ENCODE measurements at regions not wholly inside any gene's neighbourhood (a gene's known extent, or its start where the extent isn't known, plus 50 kb on each side); places are given as distances from the start of the nearest gene placed in this dataset.

DNA sequence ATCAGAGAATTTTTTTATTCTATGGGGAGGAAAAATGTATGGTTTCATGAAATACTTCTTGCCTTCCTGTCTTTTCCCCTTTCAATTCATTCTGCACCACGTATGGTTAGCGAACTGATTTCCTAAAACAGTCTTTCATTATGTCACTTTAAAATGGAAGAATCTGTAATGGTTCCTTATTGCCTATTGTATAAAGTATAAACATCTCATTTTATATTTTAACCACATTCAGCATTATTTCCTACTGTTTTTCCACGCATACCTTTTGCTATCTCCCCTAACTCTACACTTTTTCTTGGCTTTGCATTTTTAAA is 232.3 kb upstream of the B3GALT2 start:
- H3K27ac ChIP-seq = peak overlapping the region in 1 of 2 donors; percentile 51
- TF ChIP-seq, protein P1, sequence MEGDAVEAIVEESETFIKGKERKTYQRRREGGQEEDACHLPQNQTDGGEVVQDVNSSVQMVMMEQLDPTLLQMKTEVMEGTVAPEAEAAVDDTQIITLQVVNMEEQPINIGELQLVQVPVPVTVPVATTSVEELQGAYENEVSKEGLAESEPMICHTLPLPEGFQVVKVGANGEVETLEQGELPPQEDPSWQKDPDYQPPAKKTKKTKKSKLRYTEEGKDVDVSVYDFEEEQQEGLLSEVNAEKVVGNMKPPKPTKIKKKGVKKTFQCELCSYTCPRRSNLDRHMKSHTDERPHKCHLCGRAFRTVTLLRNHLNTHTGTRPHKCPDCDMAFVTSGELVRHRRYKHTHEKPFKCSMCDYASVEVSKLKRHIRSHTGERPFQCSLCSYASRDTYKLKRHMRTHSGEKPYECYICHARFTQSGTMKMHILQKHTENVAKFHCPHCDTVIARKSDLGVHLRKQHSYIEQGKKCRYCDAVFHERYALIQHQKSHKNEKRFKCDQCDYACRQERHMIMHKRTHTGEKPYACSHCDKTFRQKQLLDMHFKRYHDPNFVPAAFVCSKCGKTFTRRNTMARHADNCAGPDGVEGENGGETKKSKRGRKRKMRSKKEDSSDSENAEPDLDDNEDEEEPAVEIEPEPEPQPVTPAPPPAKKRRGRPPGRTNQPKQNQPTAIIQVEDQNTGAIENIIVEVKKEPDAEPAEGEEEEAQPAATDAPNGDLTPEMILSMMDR (IDR thresholded peaks at IDR 0.05) = no peak

DNA sequence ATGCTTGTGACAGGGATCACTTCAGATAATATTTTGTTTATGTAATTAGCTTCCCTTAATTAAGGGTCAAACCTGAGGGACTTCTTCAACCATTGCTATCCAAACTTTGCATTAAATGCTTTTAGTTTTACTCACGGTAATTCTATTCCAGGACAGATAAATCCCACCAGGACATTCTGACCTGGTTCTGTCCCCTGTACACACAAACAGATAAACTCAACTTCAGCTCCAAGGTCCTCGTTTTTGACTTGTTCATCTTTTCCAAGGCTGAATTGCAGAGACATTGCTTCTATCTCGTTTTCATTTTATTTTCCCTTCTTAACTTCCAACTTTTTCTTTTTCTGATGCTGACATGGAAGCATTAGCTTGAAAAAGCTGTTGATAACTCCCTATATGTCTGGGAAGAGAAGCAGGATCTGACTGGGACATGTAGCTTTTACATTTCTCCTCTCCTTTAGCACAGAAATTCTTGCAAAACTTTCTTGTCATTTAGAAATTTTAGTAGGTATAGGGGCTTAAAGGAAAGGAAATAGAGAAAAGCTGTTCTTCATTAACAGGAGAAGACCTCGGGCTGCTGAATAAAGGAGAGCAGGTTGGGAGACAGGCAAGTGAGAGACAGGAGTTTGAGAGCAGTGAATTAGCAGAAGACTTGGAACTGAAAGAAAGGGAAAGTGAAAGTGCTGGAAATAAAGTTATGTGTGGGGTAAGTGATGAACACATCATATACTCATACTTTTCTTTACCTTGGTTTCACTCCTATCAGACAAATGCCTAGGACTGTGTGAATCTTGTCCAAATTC is 231.7 kb upstream of the B3GALT2 start:
- H3K9me3 ChIP-seq = no peaks in the 10 kb centered on the region
- H3K27me3 ChIP-seq = no peaks in the 10 kb centered on the region
- ATAC-seq = peak; percentile 88
- peaks cover 5 to 19% of the 10 kb centered on the region in 2 donors for H3K4me1 ChIP-seq
- no peak for DNase-seq
- no peaks in the 10 kb centered on the region for H3K36me3 ChIP-seq
- H3K27ac ChIP-seq = peak overlapping the region; percentile 34 to 51
- intact Hi-C loops (cut with DNase I) = no loop called here
- H3K4me3 ChIP-seq = peak overlapping the region; percentile 9 to 24
- TF ChIP-seq, protein P1 (IDR thresholded peaks at IDR 0.05) = no peak

More for the DNA sequence above, 232.3 kb upstream of the B3GALT2 start:
- no peaks in the 10 kb centered on the region for H3K27me3 ChIP-seq
- H3K9me3 ChIP-seq = no peaks in the 10 kb centered on the region
- ATAC-seq (no peak), DNase-seq (no peak)
- H3K4me1 ChIP-seq = peaks cover 5 to 19% of the 10 kb centered on the region in 2 donors
- H3K4me3 ChIP-seq = peak overlapping the region; percentile 9 to 24
- no peaks in the 10 kb centered on the region for H3K36me3 ChIP-seq
- intact Hi-C loops (cut with DNase I) = no loop called here

DNA sequence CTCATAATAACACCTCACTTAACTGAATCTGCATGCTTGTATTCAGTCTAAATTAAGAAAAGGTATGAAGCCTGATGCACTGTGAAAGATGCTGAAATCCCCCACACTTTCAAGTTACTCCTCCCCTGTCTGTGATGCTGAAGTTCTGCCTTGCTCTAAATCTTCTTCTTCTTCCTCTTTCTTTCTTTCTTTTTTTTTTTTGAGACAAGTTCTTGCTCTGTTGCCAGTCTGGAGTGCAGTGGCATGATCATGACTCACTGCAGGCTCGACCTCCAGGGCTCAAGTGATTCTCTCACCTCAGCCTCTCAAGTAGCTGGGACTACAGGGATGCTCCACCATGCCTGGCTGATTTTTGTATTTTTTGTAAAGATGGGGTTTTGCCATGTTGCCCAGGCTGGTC is 231.0 kb upstream of the B3GALT2 start:
- Histone ChIP-seq H3K27ac (no peak overlapping the region), H3K4me3 (no peak overlapping the region), H3K4me1 (peaks cover 5 to 19% of the 10 kb centered on the region in 2 donors), H3K36me3 (no peaks in the 10 kb centered on the region), H3K27me3 (no peaks in the 10 kb centered on the region), H3K9me3 (no peaks in the 10 kb centered on the region)
- DNase-seq (no peak), ATAC-seq (peak; percentile 41)
- intact Hi-C loops (cut with DNase I) = no loop called here
- TF ChIP-seq, protein P1 (IDR thresholded peaks at IDR 0.05) = no peak

DNA sequence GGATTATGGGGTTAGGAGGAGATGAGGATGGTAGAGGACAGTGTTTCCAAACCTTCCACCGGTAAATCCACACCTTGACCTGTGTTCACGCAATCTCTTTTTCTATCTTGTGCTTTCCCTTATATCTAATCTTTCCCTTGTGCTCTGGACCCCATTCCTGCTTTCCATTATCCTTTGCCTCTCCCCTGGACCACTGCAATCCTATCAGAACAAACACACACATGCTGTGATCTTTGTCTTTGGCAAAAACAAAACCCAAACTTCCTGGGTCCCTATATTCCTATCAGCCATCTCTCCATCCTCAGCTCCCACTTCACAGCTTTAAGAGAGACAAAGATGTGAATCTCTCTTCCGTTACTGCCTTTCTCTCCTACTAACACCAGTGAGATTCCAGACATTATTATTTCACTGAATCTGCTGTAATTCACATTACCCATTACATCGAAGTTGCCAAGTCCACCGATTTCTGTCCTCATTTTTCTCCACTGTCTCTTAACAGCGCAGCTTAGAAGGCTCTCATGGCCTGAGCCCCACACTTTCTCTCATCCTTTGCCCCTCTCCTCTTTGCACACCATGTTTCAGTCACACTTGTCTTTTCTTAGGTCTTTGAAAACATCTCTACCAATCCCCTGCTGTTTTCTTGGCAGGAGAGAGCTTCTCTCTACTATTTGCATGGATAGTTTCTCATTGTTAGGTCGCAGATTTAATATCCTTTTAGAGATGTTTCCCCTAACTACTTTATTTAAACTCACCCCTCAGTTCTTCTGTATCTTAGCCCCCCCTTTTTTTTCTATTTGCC is 230.0 kb upstream of the B3GALT2 start:
- no peak overlapping the region for H3K4me3 ChIP-seq
- no peak overlapping the region for H3K27ac ChIP-seq
- peaks cover 5 to 19% of the 10 kb centered on the region in 2 donors for H3K4me1 ChIP-seq
- intact Hi-C loops (cut with DNase I) = no loop called here
- ATAC-seq (no peak), DNase-seq (no peak)
- H3K36me3 ChIP-seq = no peaks in the 10 kb centered on the region
- H3K27me3 ChIP-seq = no peaks in the 10 kb centered on the region
- H3K9me3 ChIP-seq = no peaks in the 10 kb centered on the region
- TF ChIP-seq, protein P1 (IDR thresholded peaks at IDR 0.05) = no peak

DNA sequence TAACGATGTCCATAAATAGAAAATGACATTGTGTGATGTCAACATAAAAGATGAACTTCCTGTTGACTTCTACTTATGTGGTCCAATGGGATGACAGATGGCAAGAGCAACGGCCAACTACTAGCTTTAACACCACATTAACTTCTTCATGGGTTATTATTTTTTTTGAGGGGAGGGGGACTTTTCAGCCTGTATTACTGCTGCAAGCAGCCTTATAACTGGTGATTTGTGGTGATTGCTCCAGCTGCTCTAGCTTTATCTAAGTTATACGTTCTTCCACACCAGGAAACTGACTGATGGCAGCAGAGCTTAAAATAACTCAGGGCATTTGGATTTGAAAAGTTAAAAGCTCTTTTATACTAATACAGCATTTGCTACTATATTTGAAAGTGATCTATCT is 228.8 kb upstream of the B3GALT2 start:
- intact Hi-C loops (cut with DNase I) = no loop called here
- TF ChIP-seq, protein P1 (IDR thresholded peaks at IDR 0.05) = no peak
- H3K4me1 ChIP-seq = peaks cover 5 to 19% of the 10 kb centered on the region in 2 donors
- no peaks in the 10 kb centered on the region for H3K27me3 ChIP-seq
- H3K27ac ChIP-seq = no peak overlapping the region
- no peaks in the 10 kb centered on the region for H3K36me3 ChIP-seq
- DNase-seq (peak in 2 of 4 donors; percentile 70 to 80), ATAC-seq (no peak)
- no peaks in the 10 kb centered on the region for H3K9me3 ChIP-seq
- H3K4me3 ChIP-seq = no peak overlapping the region

All from left lung (tissue), 4 donors.